ENCODE measurements at regions not wholly inside any gene's neighbourhood (a gene's known extent, or its start where the extent isn't known, plus 50 kb on each side); places are given as distances from the start of the nearest gene placed in this dataset.

DNA sequence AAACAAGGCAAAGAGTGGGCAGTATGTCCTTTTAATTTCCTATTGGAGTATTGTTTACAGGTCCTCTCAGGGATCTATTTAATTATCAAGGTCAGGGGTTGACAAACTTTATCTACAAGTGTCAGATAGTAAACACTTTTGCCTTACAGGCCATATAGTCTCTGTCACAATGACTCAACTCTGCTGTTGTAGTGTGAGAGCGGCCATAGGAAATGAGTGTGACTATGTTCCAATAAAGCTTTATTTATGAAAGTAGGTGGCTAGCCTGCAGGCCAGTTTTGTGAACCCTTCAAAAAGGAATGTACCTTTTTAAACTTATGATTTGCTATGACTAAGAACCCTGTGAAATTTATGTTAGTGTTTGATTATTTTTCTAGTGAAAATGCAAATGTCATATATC is 156.1 kb downstream of the GPAT3 start:
- peak; percentile 36 for DNase-seq

DNA sequence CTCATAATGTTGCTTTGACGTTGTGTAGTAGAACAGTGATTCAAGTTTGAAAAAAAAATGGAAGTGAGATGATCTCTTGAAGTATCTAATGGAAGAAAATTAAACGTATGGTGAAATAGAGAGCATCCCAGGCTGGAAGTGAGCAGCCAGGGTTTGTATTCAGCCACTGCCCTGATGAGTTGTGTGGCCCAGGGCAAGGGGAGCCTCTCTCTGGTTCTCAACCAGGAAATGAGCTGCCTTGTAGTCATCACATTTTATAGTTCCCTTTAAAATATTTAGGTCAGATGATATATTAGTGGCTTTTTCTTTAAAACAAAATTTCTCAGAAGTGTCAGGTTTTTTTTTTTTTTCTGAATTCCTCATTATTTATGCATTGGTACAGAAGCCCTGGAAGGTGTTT is 150.3 kb downstream of the GPAT3 start:
- DNase-seq, result peak; percentile 74

DNA sequence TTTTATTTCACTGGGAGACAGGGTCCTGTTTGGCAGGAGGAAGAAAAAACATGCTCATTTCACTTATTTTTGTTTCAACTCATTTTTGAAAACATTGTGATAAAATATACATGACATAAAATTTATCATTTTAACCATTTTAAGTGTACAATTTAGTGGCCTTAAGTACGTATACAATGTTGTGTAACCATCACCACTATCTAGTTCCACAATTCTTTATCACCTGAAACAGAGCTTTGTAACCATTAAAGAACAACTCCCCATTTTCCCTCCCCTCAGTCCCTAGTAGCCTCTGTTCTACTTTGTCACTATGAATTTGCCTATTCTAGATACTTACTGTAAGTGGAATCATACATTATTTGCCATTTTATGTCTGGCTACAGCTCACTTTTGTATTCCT is 143.8 kb downstream of the GPAT3 start:
- no peak for DNase-seq

DNA sequence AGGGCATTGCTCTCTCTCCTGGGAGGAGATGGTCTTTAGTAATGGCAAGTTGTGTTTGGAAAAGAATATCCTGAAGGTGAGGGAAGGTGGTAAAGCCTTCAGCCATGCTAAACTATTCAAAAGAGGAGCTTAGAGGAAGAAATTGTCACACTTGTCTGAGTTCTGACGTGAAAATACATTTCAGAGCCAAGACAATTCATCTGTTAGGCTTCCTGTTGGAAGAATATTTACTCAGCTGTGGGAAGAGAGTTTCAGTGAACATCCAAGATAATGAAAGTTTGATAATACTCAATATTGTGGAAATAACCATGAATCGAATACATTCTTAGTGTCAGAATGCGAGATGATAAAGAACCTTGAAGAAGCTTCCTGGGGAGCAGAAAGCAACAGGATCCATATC is 143.3 kb downstream of the GPAT3 start:
- no peak for DNase-seq

DNA sequence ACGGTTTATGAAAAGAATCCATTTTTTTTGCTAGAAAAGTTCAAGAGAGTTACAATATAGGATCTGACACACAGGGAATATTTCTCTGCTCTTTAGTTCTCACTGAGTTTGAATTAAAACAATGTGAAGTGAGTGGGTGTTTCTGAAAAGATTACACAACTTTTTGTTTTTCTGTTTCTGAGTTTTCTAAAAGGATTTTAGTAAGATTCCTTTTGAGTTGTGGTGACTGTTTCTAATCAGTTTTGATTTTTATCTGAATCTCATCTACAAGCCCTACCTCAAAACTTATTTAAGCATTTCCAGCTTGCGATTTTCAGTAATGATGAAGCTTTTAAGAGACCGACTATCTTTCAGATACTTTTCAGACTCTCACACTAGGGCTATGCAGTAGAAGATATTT is 141.7 kb downstream of the GPAT3 start:
- peak; percentile 1 for DNase-seq

DNA sequence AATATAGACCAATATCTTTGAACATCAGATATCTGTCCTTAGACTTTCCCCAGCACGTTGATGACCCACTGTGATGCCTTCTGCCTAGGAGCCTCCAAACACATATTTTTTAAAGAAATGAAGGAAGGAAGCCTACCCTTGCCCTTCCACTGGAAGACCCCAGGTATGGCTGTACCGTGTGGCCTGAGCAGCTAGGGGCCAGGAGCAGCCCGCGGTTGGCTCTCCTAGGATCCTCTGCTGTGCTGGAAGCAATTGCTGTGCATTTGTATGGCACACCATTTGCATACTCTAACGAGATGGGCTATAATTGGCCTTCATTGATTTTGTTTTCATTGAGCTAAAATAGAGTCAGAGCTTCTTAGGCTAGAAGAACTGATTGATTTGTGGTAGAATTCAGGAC is 128.8 kb downstream of the GPAT3 start:
- DNase-seq, result no peak

DNA sequence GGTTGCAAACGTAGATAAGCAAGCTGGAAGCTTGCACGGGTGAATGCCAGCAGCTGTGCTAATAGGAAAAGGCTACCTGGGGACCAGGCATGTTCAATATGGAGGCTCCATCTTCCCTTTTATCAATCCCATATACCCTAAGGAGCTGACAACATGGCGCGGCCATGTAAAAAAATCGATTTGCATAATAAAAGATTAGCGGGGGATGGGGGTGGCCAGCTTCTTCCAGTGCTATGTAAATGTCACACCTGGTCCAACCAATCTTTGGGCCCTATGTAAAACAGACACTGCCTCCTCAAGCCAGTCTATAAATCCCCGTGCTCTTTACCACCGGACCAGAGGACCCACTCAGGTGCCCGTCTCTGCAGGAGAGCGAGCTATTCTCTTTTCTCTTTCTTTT is 128.2 kb downstream of the GPAT3 start:
- no peak for DNase-seq

DNA sequence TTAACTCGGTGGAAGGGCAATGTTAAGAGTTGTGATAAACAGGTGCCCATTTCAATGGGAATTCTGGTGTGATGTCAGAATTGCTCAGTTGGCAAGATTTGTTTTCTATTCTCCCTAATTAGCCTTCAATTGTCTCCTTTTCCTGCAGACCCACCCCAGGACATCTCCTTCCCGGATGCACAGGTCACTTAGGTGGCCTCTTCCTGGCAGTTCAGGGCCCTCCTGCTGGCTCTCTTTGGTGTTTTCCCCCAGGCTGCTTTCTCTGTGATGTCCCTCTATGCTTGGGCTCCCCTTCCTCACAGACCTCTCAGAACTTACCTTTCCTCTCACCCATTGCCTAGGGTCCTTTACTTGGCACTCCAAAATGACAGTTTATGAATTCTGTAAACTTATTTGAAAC is 126.3 kb downstream of the GPAT3 start:
- no peak for DNase-seq

DNA sequence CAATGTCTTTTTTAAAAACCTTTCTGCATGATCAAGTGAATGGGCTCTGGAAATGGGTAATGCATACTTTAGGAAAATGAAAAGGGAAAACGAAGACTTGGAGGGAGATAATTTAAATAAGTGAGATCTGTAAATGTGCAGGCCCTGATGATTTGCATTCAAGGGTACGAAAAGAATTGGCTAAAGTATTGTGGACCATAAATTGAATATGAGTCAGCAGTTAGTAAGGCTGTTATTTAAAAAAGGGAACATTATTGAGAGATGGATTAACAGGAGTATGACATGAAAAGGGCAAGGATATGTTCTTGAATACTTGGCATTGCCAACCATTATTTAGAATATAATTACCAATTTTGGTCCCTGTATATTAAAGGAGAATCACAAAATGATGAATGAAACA is 125.5 kb downstream of the GPAT3 start:
- DNase-seq, result no peak

DNA sequence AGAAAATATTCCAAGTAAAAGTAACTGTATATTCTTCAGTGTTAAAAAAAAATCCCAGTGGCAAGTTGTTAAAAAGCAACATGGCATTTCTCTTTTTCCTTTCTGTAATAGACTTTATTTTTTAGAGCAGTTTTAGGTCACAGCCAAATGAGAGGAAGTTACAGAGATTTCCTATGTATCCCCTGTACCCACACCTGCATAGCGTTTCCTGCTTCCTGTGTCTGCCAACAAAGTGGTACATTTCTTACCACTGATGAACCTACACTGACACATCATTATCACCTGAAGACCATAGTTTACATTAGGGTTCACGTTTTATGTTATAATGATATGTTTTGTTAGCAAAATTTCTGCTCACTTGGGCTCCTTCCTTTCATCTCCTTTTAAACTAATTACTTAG is 124.7 kb downstream of the GPAT3 start:
- DNase-seq, result no peak

DNA sequence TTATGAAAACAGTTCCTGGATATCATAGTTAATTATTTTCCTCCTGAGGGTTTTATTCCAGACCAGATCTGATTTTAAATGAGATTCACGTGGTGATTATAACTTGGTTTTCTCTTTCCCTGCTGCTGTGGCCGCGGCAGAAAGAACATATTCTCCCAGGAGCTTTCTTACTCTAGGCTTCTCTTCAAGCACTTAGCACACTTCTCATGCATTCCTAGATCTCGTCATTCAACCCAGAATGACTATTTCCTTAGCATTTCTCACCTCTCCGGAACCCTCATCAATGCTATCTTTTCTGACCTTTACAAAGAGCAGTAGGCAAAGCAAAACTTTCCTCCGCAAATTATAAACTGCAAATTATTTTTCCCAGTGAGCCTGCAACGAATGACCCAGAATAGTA is 122.9 kb downstream of the GPAT3 start:
- no peak for DNase-seq

DNA sequence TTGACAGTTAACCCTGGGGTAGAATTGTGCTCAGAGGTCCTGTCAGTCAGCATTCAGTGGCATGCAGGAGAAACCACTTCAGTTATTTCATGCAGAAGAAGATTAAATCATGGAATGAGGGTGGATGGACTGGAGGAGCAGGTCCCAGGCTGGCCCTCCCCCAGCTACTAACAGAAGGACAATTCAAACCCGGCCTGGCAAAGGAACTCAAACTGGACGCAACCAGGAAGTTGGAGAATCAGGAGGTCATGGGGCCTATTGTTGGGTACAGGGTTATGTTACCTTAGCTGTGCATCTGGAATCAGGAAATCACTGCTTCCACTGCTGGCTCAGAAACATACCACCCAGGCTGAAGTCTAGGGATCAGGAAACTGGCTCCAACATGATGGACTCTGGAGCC is 121.4 kb downstream of the GPAT3 start:
- DNase-seq, result no peak

Measured in EL (cell line).